Cardiac muscle cell (in vitro differentiated cells and primary cell): ENCODE measurements at regions not wholly inside any gene's neighbourhood (a gene's known extent, or its start where the extent isn't known, plus 50 kb on each side); places are given as distances from the start of the nearest gene placed in this dataset.

Source experiments
- DNase-seq, 2 donors: peaks; one replicate each; pipeline versions ENCODE4 v3.0.0 to v3.0.0-alpha.2; 2010 to 2017; ENCODE audit warnings: low read depth in 1 of 2, low spot score in 1 of 2
- H3K27ac ChIP-seq: fragments of 200-600 bp; sonication (generic); 2 replicates; pipeline ENCODE4 v1.5.1; 2016
- H3K27me3 ChIP-seq: fragments of 200-600 bp; sonication (generic); 2 replicates; pipeline ENCODE4 v1.6.0; 2016; ENCODE audit warnings: control low read depth
- H3K36me3 ChIP-seq: fragments of 200-600 bp; sonication (generic); 2 replicates; pipeline ENCODE4 v1.5.1; 2016; ENCODE audit warnings: control low read depth
- H3K4me1 ChIP-seq: fragments of 200-600 bp; sonication (generic); 2 replicates; pipeline ENCODE4 v1.8.1; 2017; ENCODE audit warnings: low read depth, mild to moderate bottlenecking, mixed run types
- H3K4me3 ChIP-seq: fragments of 200-600 bp; sonication (generic); 2 replicates; pipeline ENCODE4 v1.5.1; 2016; ENCODE audit warnings: mild to moderate bottlenecking
- H3K9me3 ChIP-seq: fragments of 200-600 bp; sonication (generic); 2 replicates; pipeline ENCODE4 v1.5.1; 2017; ENCODE audit warnings: low read depth, mild to moderate bottlenecking, control low read depth
- TF ChIP-seq, protein P1 (sequence below): IDR thresholded peaks from 2 replicates; pipeline ENCODE4 v1.5.1; 2012; ENCODE audit warnings: low read depth, mild to moderate bottlenecking, low read length

DNA sequence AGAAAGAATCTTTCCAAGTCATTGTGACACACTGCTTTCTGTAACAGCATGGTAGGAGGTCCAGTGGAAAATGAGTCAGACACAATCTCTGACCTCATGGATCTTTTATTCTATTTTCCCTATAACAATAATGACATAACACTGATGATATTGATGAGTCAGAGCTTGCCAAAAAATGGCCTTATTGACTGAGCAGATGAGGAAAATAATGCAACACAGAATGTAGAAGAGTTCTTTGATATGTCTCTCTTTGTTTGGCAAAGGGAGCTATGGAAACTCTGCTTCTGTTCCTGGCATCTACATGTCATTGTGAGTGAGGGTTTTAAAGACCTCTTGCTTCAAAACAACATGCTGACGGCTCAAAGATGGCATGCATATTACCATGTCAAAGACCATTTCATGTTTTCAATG, 443.1 kb upstream of the ZNF608 start:
- TF ChIP-seq, protein P1, sequence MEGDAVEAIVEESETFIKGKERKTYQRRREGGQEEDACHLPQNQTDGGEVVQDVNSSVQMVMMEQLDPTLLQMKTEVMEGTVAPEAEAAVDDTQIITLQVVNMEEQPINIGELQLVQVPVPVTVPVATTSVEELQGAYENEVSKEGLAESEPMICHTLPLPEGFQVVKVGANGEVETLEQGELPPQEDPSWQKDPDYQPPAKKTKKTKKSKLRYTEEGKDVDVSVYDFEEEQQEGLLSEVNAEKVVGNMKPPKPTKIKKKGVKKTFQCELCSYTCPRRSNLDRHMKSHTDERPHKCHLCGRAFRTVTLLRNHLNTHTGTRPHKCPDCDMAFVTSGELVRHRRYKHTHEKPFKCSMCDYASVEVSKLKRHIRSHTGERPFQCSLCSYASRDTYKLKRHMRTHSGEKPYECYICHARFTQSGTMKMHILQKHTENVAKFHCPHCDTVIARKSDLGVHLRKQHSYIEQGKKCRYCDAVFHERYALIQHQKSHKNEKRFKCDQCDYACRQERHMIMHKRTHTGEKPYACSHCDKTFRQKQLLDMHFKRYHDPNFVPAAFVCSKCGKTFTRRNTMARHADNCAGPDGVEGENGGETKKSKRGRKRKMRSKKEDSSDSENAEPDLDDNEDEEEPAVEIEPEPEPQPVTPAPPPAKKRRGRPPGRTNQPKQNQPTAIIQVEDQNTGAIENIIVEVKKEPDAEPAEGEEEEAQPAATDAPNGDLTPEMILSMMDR: no peak
- Histone ChIP-seq H3K36me3 (no peaks in the 10 kb centered on the region), H3K27me3 (no peaks in the 10 kb centered on the region), H3K4me3 (no peak overlapping the region), H3K4me1 (peaks cover 19% of the 10 kb centered on the region), H3K27ac (no peak overlapping the region), H3K9me3 (no peaks in the 10 kb centered on the region)
- DNase-seq: peak in 1 of 2 donors; percentile 21

DNA sequence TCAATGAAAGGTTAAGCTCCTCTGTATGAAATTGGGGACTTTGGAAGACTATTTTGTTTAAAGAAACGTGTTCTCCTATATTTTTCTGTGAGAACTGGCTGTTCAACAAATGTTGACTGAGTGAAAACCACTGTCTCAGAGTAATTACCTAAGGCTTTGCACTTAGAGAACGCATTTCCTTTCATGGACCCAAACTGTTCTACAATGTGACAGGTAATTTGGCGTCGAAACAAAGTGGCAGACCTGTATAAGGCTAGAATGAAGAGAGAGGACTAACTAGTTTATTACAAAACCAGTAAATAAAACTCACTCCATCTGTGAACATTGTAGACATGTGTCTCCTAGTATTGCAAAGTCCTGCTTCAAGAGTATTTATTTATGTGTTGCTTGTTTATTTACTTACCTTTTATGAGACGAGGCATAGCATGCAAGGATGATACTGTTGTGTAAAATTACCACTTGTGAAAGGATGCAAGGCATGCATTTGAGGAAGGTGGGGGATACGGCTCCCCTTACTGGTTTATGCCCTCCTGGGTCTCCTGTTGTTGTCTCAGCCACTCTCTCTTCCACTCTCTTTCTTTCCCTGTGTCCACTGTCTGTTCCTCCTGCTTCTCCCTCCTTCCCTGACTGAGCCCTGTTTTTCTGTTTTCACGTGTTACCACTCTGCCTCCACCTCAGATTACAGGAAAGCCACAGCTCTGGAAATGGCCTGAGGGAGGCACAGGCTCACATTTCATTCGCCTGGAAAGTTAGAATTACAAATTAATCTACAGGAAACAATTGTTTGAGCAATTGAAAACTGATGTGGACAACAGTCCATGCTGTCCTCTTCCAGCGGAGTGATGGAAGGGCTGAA, 444.0 kb upstream of the ZNF608 start:
- no peaks in the 10 kb centered on the region for H3K9me3 ChIP-seq

DNA sequence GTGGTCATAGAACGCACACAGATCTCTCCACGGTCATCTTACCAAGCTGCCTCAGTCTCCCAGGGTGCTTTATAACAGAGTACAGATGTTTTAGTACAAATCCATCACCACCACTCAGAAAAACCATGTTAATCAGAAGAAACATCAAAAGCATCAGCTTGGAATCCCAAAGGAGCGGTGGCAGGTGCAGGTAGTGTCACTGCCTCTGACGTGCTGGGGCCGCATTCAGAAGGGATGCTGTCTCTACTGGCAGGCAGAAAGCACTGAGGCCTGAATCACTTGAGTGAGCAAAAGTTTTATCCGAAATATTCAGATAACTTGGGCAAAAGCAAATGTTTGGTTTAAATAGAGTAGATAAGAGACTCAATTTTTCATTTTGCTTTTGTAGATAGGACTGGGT, 448.4 kb upstream of the ZNF608 start:
- no peak overlapping the region for H3K27ac ChIP-seq
- no peaks in the 10 kb centered on the region for H3K9me3 ChIP-seq
- no peaks in the 10 kb centered on the region for H3K36me3 ChIP-seq
- no peak for DNase-seq
- no peaks in the 10 kb centered on the region for H3K27me3 ChIP-seq
- no peak overlapping the region for H3K4me3 ChIP-seq
- TF ChIP-seq, protein P1: no peak
- peaks cover 51% of the 10 kb centered on the region for H3K4me1 ChIP-seq

More for the DNA sequence above, 444.0 kb upstream of the ZNF608 start:
- DNase-seq: peak in 1 of 2 donors; percentile 37
- Histone ChIP-seq H3K36me3 (no peaks in the 10 kb centered on the region), H3K27ac (no peak overlapping the region), H3K4me1 (peaks cover 27% of the 10 kb centered on the region), H3K27me3 (no peaks in the 10 kb centered on the region), H3K4me3 (no peak overlapping the region)
- TF ChIP-seq, protein P1: no peak

DNA sequence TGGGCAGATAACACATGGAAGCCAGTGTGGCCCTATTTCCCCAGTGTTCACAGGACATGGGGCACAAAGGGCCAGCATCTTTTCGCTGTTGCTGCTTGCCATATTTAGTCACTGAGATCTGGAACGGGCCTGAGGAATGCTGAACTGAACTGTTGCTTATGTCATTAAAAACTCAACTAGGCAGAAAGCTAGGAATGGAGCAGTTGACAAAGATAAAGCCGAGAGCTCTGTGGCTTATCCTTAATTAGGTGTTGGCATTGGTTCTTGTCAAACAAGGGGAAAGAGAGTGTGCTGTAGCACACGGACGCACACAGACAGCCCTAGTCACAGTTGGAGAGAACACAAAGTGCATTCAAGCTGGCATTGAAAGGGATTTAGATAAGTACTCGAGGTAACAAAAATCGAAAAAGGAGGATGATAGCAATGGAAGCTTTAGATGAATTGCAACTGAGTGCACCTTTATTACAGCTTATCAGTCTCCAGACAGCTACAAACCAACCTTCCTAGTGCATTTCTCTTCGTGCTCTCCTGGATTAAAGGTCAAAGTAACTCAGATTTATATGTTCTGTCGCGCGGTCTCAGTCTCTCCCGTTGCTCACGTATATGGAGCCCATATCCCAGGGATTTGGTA, 450.2 kb upstream of the ZNF608 start:
- TF ChIP-seq, protein P1: no peak
- peaks cover 59% of the 10 kb centered on the region for H3K4me1 ChIP-seq
- peak overlapping the region; percentile 97 for H3K27ac ChIP-seq
- H3K27me3 ChIP-seq: no peaks in the 10 kb centered on the region
- no peaks in the 10 kb centered on the region for H3K36me3 ChIP-seq
- DNase-seq: peak in 1 of 2 donors; percentile 94
- no peak overlapping the region for H3K4me3 ChIP-seq
- no peaks in the 10 kb centered on the region for H3K9me3 ChIP-seq

DNA sequence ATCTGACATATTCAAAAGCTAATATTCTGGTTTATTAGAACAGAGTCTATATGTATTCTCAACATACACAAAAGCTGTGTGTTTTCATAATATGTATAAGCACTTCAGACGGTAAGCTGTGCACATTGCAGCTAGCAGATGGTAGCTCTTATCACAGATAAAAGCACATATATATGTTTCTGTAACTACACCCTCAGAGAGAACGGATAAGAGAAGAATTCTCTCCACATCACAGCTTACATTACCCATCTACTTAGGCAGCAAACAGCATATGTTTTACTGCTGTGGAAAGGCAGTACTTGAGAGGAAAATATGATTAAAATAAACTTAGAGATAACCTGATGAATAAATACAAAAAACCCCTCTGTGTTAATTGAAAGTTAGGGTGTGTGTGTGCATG, 450.9 kb upstream of the ZNF608 start:
- TF ChIP-seq, protein P1: no peak
- H3K4me1 ChIP-seq: peaks cover 59% of the 10 kb centered on the region
- H3K27ac ChIP-seq: peak overlapping the region; percentile 97
- H3K9me3 ChIP-seq: no peaks in the 10 kb centered on the region
- DNase-seq: peak in 1 of 2 donors; percentile 28
- no peak overlapping the region for H3K4me3 ChIP-seq
- no peaks in the 10 kb centered on the region for H3K36me3 ChIP-seq
- no peaks in the 10 kb centered on the region for H3K27me3 ChIP-seq
